ENCODE measurements at regions not wholly inside any gene's neighbourhood (a gene's known extent, or its start where the extent isn't known, plus 50 kb on each side); places are given as distances from the start of the nearest gene placed in this dataset.

- DNase-seq (ENCODE audit: low read depth): no peak
- H3K4me3 ChIP-seq (replicated peaks; ENCODE audit: low read depth, low read length): no peak overlapping the region
- TF ChIP-seq CTCF (IDR thresholded peaks at IDR 0.05; ENCODE audit: low read length, missing control alignments): no peak
Measured at GRCh38 chr12:85445060-85445938, 165.3 kb downstream of the ALX1 start.

- no peak overlapping the region for H3K4me3 ChIP-seq (replicated peaks; ENCODE audit: low read depth, low read length)
- DNase-seq (ENCODE audit: low read depth): no peak
- TF ChIP-seq CTCF (IDR thresholded peaks at IDR 0.05; ENCODE audit: low read length, missing control alignments): no peak
Measured at GRCh38 chr12:85448031-85448430, 168.0 kb downstream of the ALX1 start.

- TF ChIP-seq CTCF (IDR thresholded peaks at IDR 0.05; ENCODE audit: low read length, missing control alignments): peak; percentile 44
- DNase-seq (ENCODE audit: low read depth): peak; percentile 45
- H3K4me3 ChIP-seq (replicated peaks; ENCODE audit: low read depth, low read length): no peak overlapping the region
Measured at GRCh38 chr12:85448548-85449139, 168.6 kb downstream of the ALX1 start.

GRCh38 chr12:85457016-85457415 is 177.0 kb downstream of the ALX1 start:
- no peak for DNase-seq (ENCODE audit: low read depth)
- TF ChIP-seq CTCF (IDR thresholded peaks at IDR 0.05; ENCODE audit: low read length, missing control alignments): no peak

GRCh38 chr12:85461127-85461526 is 181.1 kb downstream of the ALX1 start:
- H3K4me3 ChIP-seq (replicated peaks; ENCODE audit: low read depth, low read length): no peak overlapping the region
- TF ChIP-seq CTCF (IDR thresholded peaks at IDR 0.05; ENCODE audit: low read length, missing control alignments): no peak
- no peak for DNase-seq (ENCODE audit: low read depth)

More at GRCh38 chr12:85457016-85457415, 177.0 kb downstream of the ALX1 start:
- H3K4me3 ChIP-seq (replicated peaks; ENCODE audit: low read depth, low read length): no peak overlapping the region

- H3K4me3 ChIP-seq (replicated peaks; ENCODE audit: low read depth, low read length): no peak overlapping the region
- DNase-seq (ENCODE audit: low read depth): no peak
- TF ChIP-seq CTCF (IDR thresholded peaks at IDR 0.05; ENCODE audit: low read length, missing control alignments): no peak
Measured at GRCh38 chr12:85462888-85463287, 182.9 kb downstream of the ALX1 start.

Data from fibroblast of pulmonary artery (primary cell).